AG10803 (cell line): ENCODE measurements at regions not wholly inside any gene's neighbourhood (a gene's known extent, or its start where the extent isn't known, plus 50 kb on each side); places are given as distances from the start of the nearest gene placed in this dataset.

ENCODE experiments used
- DNase-seq: peaks from one replicate; pipeline ENCODE4 v3.0.0; 2010; ENCODE audit warnings: low read depth
- H3K4me3 ChIP-seq: 2 replicates; pipeline ENCODE4 v1.5.1; 2011; ENCODE audit warnings: mild to moderate bottlenecking, low read length, control low read depth
- TF ChIP-seq, protein P1 (sequence below): conservative IDR thresholded peaks from 2 replicates; pipeline ENCODE4 v1.5.1; 2011; ENCODE audit warnings: mild to moderate bottlenecking, low read length, control low read depth, inconsistent platforms

DNA sequence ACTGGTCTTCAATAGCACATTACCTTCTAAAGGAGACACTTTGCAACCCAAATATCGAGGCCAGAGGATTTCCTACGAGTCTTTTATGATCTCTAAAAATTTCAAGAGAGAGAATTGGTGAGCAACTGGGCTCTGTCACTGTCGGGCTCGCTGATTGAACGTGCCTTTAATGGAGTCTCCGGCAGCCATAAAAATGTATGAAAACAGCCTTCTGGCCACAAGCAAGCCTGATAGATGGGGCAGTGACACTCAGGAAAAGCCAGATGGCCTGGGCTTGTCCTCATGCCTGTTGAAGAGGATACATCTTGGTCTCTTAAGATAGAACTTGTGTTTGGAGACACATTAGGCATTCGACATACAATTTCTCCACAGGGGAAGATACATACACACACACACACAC is 419.5 kb upstream of the PROK2 start:
- TF ChIP-seq, protein P1, sequence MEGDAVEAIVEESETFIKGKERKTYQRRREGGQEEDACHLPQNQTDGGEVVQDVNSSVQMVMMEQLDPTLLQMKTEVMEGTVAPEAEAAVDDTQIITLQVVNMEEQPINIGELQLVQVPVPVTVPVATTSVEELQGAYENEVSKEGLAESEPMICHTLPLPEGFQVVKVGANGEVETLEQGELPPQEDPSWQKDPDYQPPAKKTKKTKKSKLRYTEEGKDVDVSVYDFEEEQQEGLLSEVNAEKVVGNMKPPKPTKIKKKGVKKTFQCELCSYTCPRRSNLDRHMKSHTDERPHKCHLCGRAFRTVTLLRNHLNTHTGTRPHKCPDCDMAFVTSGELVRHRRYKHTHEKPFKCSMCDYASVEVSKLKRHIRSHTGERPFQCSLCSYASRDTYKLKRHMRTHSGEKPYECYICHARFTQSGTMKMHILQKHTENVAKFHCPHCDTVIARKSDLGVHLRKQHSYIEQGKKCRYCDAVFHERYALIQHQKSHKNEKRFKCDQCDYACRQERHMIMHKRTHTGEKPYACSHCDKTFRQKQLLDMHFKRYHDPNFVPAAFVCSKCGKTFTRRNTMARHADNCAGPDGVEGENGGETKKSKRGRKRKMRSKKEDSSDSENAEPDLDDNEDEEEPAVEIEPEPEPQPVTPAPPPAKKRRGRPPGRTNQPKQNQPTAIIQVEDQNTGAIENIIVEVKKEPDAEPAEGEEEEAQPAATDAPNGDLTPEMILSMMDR, result no peak
- no peak for DNase-seq
- H3K4me3 ChIP-seq, result no peak overlapping the region

DNA sequence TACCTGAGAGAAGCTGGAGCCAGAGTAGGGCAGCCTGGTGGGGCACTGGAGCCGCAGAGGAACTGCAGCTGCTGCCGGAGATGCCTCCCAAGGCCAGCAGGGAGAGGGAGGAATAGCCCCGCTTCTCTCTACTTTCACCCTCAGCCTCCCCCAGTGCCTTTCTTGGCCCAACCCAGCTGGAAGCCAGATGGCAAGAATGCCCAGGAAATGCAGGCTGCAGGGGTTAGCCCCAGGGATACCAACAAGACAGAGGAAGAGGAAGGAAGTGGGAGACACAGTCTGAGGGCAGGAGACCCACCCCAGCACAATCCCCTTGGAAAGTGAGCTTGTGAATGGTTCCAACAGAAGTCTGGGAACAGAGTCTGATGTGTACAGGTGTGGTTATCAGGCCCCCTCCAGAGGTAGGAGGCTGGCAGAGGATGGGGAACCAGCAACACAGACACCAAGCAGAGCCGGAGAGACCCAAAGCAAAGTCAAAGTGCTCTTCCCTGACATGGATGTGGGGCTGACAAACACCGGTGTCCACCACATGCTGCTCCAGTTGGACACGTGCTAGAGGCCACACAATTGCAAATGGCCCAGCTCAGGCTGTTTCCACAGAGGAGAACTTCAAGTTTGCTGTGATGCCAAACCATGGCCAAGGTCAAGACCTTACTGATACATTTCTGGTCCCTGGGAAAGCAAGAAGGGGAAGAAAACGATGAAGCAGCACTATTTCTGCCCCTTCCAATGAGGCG is 418.8 kb upstream of the PROK2 start:
- no peak for DNase-seq
- TF ChIP-seq, protein P1, result no peak
- H3K4me3 ChIP-seq, result no peak overlapping the region

DNA sequence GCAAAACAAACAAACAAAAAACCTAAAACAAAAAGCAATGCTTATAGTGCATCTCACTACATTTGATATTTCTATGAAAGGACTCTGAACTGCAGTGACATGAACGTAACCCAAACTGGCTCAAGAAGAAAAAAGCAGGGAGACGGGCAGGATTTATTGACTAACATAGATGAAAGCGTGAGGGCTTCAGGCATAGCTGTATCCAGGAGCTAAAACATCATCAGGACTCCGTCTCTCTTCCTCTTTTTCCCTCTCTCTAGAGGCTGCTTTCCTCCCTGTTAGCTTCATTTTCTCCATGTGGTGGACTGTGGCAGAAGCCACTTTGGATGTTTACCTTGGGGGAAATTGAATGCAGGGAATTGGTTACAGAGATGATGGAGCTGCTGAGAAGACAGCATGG is 418.2 kb upstream of the PROK2 start:
- DNase-seq, result no peak
- TF ChIP-seq, protein P1, result no peak
- H3K4me3 ChIP-seq, result no peak overlapping the region

DNA sequence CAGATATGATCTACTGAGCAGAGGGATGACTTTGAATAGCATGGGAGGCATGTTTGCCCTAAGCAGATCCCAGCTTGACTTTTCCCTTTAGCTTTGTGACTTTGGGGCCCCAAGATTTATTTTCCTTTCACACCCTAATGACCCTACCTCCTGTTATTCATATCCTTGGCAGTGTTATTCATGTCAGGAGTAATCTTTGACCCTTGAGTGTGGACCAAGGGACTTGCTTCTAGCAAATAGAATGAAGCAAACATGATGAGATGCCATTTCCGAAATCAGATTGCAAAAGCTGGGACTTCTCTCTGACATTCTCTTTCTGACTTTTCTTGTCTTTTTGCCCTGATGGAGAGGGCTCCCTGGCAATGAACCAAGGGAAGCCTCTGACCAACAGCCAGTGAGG is 415.4 kb upstream of the PROK2 start:
- no peak overlapping the region for H3K4me3 ChIP-seq
- TF ChIP-seq, protein P1, result no peak
- no peak for DNase-seq

DNA sequence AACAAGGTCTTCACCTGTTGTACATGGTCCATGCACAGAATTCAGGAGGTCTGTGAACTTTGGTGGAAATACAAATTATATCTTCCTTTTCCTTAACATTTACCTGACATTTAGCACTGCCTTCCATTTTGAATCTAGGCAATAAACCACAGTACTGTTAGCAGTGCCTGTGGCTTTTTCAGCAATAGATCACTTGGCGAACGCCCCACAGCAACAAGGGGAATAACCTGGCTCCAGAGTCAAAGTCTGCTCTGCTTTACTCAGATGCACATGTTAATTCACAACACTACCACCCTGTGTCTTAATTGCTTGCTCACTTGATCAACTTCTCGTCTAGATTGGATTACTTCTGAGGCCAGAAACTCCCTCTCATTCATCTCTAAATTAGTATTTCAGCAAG is 414.6 kb upstream of the PROK2 start:
- no peak overlapping the region for H3K4me3 ChIP-seq
- TF ChIP-seq, protein P1, result no peak
- DNase-seq, result no peak

DNA sequence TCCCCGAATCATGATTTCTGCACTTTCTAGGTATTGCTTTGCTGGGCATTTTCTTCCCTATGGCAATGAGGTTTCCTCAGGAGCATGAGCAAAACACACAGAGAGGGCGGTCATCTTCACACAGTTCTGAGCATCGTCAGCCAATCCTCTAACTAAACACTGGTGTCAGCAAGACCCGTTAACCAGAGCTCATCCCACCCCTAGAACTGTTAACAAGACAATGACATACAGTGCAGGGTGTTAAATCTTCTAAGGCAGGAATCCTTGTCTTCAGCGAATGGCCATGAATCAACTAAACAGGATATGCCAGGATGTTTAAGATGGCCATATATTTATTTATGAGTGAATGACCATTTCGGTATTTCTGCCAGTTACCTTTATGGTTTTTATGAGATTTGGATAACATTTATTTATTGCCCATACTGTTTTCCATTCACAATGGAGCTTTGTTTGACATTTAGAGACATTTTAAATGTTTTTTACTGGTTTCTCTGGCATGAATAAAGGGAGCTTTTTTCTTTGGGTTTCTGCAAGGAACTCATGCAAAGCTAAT is 411.5 kb upstream of the PROK2 start:
- no peak for DNase-seq
- TF ChIP-seq, protein P1, result no peak
- H3K4me3 ChIP-seq, result no peak overlapping the region

DNA sequence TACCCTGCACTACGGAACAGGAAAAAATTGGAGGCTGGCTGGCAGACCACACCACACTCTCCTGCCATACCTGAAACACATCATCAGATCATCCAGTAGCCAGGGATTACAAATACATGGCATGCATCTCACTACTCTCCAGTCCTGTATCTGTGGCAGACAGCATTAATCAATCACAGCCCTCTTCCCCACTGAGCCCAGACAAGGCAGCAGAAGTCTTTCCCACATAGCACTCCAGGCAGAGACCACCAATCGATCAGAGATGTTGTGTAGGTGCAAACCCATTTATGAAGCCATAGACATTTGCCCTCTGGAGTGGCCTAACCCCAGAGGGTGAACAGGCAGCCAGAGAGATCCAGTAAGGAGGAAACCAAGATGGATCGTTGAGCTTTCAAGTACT is 410.9 kb upstream of the PROK2 start:
- no peak for DNase-seq
- H3K4me3 ChIP-seq, result no peak overlapping the region
- TF ChIP-seq, protein P1, result no peak
